Body of pancreas (tissue), 4 donors: ENCODE measurements at regions not wholly inside any gene's neighbourhood (a gene's known extent, or its start where the extent isn't known, plus 50 kb on each side); places are given as distances from the start of the nearest gene placed in this dataset.

ENCODE experiments used
- ATAC-seq: fragments of 150-250 bp; one replicate; pipeline ENCODE4 v1.9.1; 2016
- DNase-seq, 4 donors: peaks; one replicate each; pipeline ENCODE4 v3.0.0-alpha.2; 2019
- H3K27ac ChIP-seq, 4 donors: fragments of 200-600 bp; sonication (generic); 1 replicate in 3 of 4; 2 replicates in 1 of 4; pipeline versions ENCODE4 v1.5.1 to v1.6.1; 2016 to 2019; ENCODE audit warnings: mild to moderate bottlenecking in 1 of 4, mixed read lengths in 1 of 4, moderate library complexity in 1 of 4
- H3K27me3 ChIP-seq, 2 donors: fragments of 200-600 bp; sonication (generic); one replicate each; pipeline ENCODE4 v1.6.0; 2016; ENCODE audit warnings: mild to moderate bottlenecking in 1 of 2
- H3K36me3 ChIP-seq, 2 donors: fragments of 200-600 bp; sonication (generic); replicated peaks in 1 of 2; 2 replicates each; pipeline ENCODE4 v1.5.1; 2016; ENCODE audit warnings: low read depth in 2 of 2; ENCODE audit not compliant: insufficient read depth in 1 of 2
- H3K4me1 ChIP-seq: fragments of 200-600 bp; sonication (generic); one replicate; pipeline ENCODE4 v1.6.0; 2016
- H3K4me3 ChIP-seq, 2 donors: fragments of 200-600 bp; sonication (generic); 1 replicate in 1 of 2; 2 replicates in 1 of 2; pipeline ENCODE4 v1.5.1; 2016 to 2019
- H3K9me3 ChIP-seq, 3 donors: fragments of 200-600 bp; sonication (generic); 1 replicate in 2 of 3; 2 replicates in 1 of 3; pipeline ENCODE4 v1.5.1; 2016
- CTCF ChIP-seq, 7 experiments: fragments of 450-650 bp in 4 of 7; fragments of 200-600 bp in 3 of 7; sonication (generic) in 3 of 7; IDR thresholded peaks; one replicate each; pipeline ENCODE4 v1.5.1; 2016 to 2019; ENCODE audit warnings: antibody characterized with exemption in 7 of 7
- POLR2A ChIP-seq, 3 donors: fragments of 450-650 bp; IDR thresholded peaks; one replicate each; pipeline ENCODE4 v1.6.1; 2016; ENCODE audit warnings: antibody characterized with exemption in 3 of 3, mild to moderate bottlenecking in 2 of 3
- WGBS, 2 donors: methylation state at CpG; one replicate each; pipeline ENCODE4 v1.1.5; 2017; 5-methylcytosine and 5-hydroxymethylcytosine counted together
- intact Hi-C: fragments of 100-400 bp; cut with DNase I; formaldehyde crosslinking; loops from one replicate; pipeline ENCODE4 v1.15.1; 2023

GRCh38 chr6:968791-969190 is 275.9 kb upstream of the EXOC2 start:
- intact Hi-C loops: no loop called here
- no peaks in the 10 kb centered on the region for H3K4me1 ChIP-seq
- H3K4me3 ChIP-seq: no peak overlapping the region
- no peak for DNase-seq
- no peaks in the 10 kb centered on the region for H3K9me3 ChIP-seq
- ATAC-seq: no peak
- no peak overlapping the region for H3K27ac ChIP-seq
- no peaks in the 10 kb centered on the region for H3K36me3 ChIP-seq
- TF ChIP-seq POLR2A (IDR thresholded peaks at IDR 0.05) (no peak), CTCF (IDR thresholded peaks at IDR 0.05) (no peak)
- WGBS, 2 donors: 81 to 86% methylated on average over 7 of the region's 7 CpGs
- no peaks in the 10 kb centered on the region for H3K27me3 ChIP-seq

GRCh38 chr6:967701-968100 is 274.8 kb upstream of the EXOC2 start:
- Histone ChIP-seq H3K27me3 (no peaks in the 10 kb centered on the region), H3K4me1 (no peaks in the 10 kb centered on the region), H3K27ac (no peak overlapping the region), H3K4me3 (no peak overlapping the region), H3K9me3 (no peaks in the 10 kb centered on the region), H3K36me3 (no peaks in the 10 kb centered on the region)
- DNase-seq (no peak), ATAC-seq (no peak)
- 84 to 88% methylated on average over 4 of the region's 4 CpGs for WGBS, 2 donors
- TF ChIP-seq POLR2A (IDR thresholded peaks at IDR 0.05): no peak
- no peak for TF ChIP-seq CTCF (IDR thresholded peaks at IDR 0.05)
- intact Hi-C loops: no loop called here

GRCh38 chr6:965343-965742 is 272.4 kb upstream of the EXOC2 start:
- DNase-seq (no peak), ATAC-seq (no peak)
- TF ChIP-seq POLR2A (IDR thresholded peaks at IDR 0.05) (no peak), CTCF (IDR thresholded peaks at IDR 0.05) (no peak)
- WGBS, 2 donors: 100% methylated on average over 2 of the region's 2 CpGs
- H3K27me3 ChIP-seq: no peaks in the 10 kb centered on the region
- H3K27ac ChIP-seq: no peak overlapping the region
- no peaks in the 10 kb centered on the region for H3K4me1 ChIP-seq
- H3K9me3 ChIP-seq: no peaks in the 10 kb centered on the region
- intact Hi-C loops: no loop called here
- no peak overlapping the region for H3K4me3 ChIP-seq
- no peaks in the 10 kb centered on the region for H3K36me3 ChIP-seq

GRCh38 chr6:963456-963855 is 270.5 kb upstream of the EXOC2 start:
- WGBS, 2 donors: 73 to 74% methylated on average over 9 of the region's 9 CpGs
- TF ChIP-seq CTCF (IDR thresholded peaks at IDR 0.05) (no peak), POLR2A (IDR thresholded peaks at IDR 0.05) (no peak)
- no peaks in the 10 kb centered on the region for H3K4me1 ChIP-seq
- DNase-seq: no peak
- no peaks in the 10 kb centered on the region for H3K9me3 ChIP-seq
- H3K27me3 ChIP-seq: no peaks in the 10 kb centered on the region
- ATAC-seq: no peak
- no peak overlapping the region for H3K27ac ChIP-seq
- no peaks in the 10 kb centered on the region for H3K36me3 ChIP-seq
- H3K4me3 ChIP-seq: no peak overlapping the region
- intact Hi-C loops: no loop called here

GRCh38 chr6:961407-961960 is 268.5 kb upstream of the EXOC2 start:
- ATAC-seq (no peak), DNase-seq (no peak)
- 89 to 91% methylated on average over 9 to 10 of the region's 10 CpGs for WGBS, 2 donors
- no peaks in the 10 kb centered on the region for H3K9me3 ChIP-seq
- TF ChIP-seq CTCF (IDR thresholded peaks at IDR 0.05) (no peak), POLR2A (IDR thresholded peaks at IDR 0.05) (no peak)
- H3K4me3 ChIP-seq: no peak overlapping the region
- no peaks in the 10 kb centered on the region for H3K27me3 ChIP-seq
- H3K36me3 ChIP-seq: no peaks in the 10 kb centered on the region
- H3K4me1 ChIP-seq: no peaks in the 10 kb centered on the region
- H3K27ac ChIP-seq: no peak overlapping the region
- intact Hi-C loops: no loop called here
